Neural crest cell (in vitro differentiated cells): ENCODE measurements at regions not wholly inside any gene's neighbourhood (a gene's known extent, or its start where the extent isn't known, plus 50 kb on each side); places are given as distances from the start of the nearest gene placed in this dataset.
A peak's percentile ranks its signal among the peaks of the same experiment; 100 is the strongest.

Experiments
- DNase-seq: peaks from one replicate; pipeline ENCODE4 v3.0.0; 2021; ENCODE audit warnings: low read depth, mixed read lengths, low spot score
- H3K27ac Mint-ChIP-seq: one replicate; pipeline ENCODE4 v1.8.0; 2021; ENCODE audit warnings: mild to moderate bottlenecking, mixed read lengths; ENCODE audit not compliant: unreplicated experiment
- H3K27me3 Mint-ChIP-seq: 2 replicates; pipeline ENCODE4 v1.8.0; 2021; ENCODE audit warnings: low read depth, mild to moderate bottlenecking, mixed read lengths
- H3K36me3 Mint-ChIP-seq: 2 replicates; pipeline ENCODE4 v1.8.0; 2021; ENCODE audit warnings: low read depth, mild to moderate bottlenecking, mixed read lengths
- H3K4me1 Mint-ChIP-seq: 2 replicates; pipeline ENCODE4 v1.8.0; 2021; ENCODE audit warnings: mixed read lengths
- H3K4me3 Mint-ChIP-seq: one replicate; pipeline ENCODE4 v1.8.0; 2021; ENCODE audit warnings: mild to moderate bottlenecking, mixed read lengths
- H3K9me3 Mint-ChIP-seq: 2 replicates; pipeline ENCODE4 v1.8.0; 2021; ENCODE audit warnings: mixed read lengths
- CTCF ChIP-seq: fragments of 200-600 bp; sonication (generic); conservative IDR thresholded peaks from 2 replicates; pipeline ENCODE4 v1.5.0; 2021; ENCODE audit warnings: antibody characterized with exemption, mild to moderate bottlenecking

DNA sequence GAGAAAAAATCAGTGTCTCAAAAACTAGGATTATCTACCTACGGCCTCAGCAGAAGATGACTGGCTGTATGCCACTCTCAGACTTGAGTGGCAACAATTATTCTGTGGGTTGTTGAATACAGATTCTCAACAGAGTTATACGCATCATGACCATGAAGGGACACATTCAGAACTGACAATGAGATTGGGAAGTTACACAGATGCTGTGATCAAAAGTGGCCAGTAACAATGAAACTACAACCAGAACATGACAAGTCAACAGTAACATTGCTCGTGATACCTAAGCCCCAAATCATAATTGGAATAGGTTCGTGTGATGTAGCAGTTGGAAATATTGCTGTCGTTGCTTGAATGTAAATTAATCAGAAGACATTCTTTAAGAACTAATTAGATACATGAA is 957.5 kb upstream of the CDH9 start:
- Mint-ChIP-seq H3K4me3 (no peak overlapping the region), H3K9me3 (peaks cover 12% of the 10 kb centered on the region), H3K36me3 (no peaks in the 10 kb centered on the region), H3K27ac (no peak overlapping the region), H3K4me1 (no peaks in the 10 kb centered on the region), H3K27me3 (no peaks in the 10 kb centered on the region)
- no peak for TF ChIP-seq CTCF
- DNase-seq, result no peak

DNA sequence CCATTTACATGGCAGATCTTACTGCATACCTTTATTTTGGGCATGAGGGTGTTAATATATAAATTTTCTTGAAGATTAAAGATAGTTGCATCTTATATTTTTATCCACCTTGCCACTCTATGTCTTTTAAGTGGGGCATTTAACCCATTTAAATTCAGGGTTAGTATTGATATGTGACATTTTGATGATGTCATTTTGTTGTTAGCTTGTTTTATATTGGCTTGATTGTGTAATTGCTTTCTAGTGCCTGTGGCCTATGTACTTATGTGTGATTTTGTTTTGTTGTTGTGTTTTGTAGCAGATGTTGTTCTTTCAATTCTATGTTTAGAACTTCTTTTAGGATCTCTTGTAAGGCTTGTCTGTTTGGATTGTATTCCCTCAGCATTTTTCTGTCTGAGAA is 939.9 kb upstream of the CDH9 start:
- Mint-ChIP-seq H3K9me3 (peaks cover 9% of the 10 kb centered on the region), H3K27ac (peak overlapping the region; percentile 28), H3K4me1 (no peaks in the 10 kb centered on the region), H3K4me3 (no peak overlapping the region), H3K27me3 (no peaks in the 10 kb centered on the region), H3K36me3 (no peaks in the 10 kb centered on the region)
- no peak for TF ChIP-seq CTCF
- DNase-seq, result no peak

DNA sequence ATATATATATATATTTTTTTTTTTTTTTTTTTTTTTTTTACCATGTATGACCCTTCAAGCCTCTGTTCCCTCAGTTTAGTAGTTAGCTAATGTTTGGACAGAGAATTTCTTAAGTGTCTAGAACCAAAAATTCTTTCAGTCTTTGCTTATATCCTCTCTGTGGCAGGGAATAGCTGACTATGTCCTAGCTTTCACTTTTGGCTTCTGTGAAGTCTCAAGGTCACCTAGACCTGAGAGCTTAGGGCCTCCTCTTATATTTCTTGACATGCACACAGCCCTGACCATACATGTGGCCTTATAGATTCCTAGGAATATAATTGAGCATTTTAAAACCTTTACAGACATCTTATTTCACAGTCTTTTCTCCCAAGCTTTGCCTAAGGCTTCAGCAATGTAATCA is 930.8 kb upstream of the CDH9 start:
- Mint-ChIP-seq H3K9me3 (peaks cover 11% of the 10 kb centered on the region), H3K36me3 (peaks cover 8% of the 10 kb centered on the region), H3K27ac (no peak overlapping the region), H3K27me3 (no peaks in the 10 kb centered on the region), H3K4me3 (no peak overlapping the region), H3K4me1 (no peaks in the 10 kb centered on the region)
- TF ChIP-seq CTCF, result no peak
- no peak for DNase-seq

- Mint-ChIP-seq H3K27me3 (no peaks in the 10 kb centered on the region), H3K9me3 (peaks cover 22% of the 10 kb centered on the region), H3K4me1 (no peaks in the 10 kb centered on the region), H3K27ac (peak overlapping the region; percentile 12), H3K36me3 (peaks cover 8% of the 10 kb centered on the region), H3K4me3 (no peak overlapping the region)
- no peak for DNase-seq
- TF ChIP-seq CTCF, result no peak
These were observed 924.8 kb upstream of the CDH9 start for GRCh38 chr5:27963050-27963783.

- Mint-ChIP-seq H3K36me3 (peaks cover 8% of the 10 kb centered on the region), H3K27me3 (no peaks in the 10 kb centered on the region), H3K9me3 (peaks cover 25% of the 10 kb centered on the region), H3K27ac (no peak overlapping the region), H3K4me3 (no peak overlapping the region), H3K4me1 (no peaks in the 10 kb centered on the region)
- DNase-seq, result no peak
- TF ChIP-seq CTCF, result no peak
These were observed 923.8 kb upstream of the CDH9 start for GRCh38 chr5:27962198-27962597.
